C1 segment of cervical spinal cord (tissue), 14 donors: ENCODE measurements at regions not wholly inside any gene's neighbourhood (a gene's known extent, or its start where the extent isn't known, plus 50 kb on each side); places are given as distances from the start of the nearest gene placed in this dataset.

ENCODE experiments used
- DNase-seq, 14 donors: peaks; one replicate each; lab custom pipeline; 2025; lab: John Stamatoyannopoulos, UW

DNA sequence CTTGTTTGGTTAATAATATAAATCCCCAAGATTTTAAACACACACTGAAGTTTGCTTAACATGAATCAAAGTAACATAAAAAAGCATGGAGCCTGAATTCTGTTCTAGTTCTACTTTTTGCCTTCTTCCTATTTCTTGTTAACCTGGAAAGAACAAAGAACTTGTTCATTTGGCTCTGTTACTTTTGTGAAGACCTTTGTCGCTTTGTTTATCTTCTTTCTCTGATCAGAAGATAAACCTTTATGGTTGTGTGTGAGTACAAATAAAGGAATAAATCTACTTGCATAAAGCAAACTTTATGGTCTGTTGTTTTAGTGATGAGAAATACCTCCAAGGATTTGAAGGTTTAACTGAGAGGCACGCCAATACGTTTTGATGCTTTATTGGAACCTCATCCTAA, 210.1 kb upstream of the SATB1 start:
- DNase-seq: no peak

DNA sequence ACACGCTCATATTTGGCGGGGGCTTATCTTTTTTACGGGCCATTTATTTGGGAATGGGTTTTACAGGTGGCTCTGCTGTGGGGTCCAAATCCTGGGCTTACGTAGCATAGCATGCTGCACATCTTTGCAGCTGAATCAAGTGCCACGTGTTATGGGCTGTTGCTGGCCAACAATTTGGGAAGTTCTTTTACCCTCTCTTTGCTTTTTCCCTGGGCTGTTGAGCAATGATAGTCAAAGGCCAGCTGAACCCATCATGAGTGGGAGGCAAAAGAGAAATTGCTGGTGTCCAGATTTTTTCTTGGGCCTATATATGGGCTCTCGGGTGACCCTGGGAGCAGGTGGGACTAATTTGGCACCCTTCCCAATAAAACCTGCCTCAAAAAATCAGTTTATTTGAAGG, 209.3 kb upstream of the SATB1 start:
- no peak for DNase-seq

DNA sequence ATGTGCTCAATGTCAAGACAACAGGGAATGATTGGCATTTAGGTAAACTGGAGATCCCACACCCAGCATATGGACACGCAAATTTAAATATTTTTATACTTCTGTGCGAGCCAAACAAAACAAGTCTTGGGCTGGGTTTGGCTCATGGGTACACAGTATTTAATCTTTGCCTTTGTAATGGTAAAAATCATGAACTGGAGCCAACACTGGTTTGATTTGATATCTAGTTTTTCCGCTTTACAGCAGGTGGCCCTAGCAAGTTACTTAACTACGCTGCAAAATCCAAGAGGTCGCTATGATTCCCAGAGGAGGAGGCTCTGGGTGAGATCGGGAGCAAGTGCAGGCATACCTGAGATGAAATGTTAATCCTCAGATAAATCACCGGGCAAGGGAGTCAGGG, 207.9 kb upstream of the SATB1 start:
- no peak for DNase-seq

DNA sequence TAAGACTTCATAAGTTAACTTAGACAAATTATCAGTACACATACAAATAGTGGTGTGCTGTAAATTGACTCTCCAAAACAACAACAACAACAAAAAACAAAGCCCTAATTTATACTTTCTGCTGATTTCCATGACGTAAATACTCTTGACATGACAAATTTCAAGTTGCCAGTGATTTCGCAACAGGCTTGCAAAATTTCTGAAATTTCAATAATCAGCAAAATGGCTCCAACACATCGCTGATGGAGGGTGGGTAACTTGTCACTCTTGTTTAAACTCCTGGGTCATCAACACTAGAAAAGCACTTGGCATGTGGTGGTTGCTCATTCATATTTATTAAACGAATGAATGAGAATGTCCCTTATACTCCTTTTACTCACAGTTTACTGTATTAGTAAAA, 205.2 kb upstream of the SATB1 start:
- DNase-seq: no peak

DNA sequence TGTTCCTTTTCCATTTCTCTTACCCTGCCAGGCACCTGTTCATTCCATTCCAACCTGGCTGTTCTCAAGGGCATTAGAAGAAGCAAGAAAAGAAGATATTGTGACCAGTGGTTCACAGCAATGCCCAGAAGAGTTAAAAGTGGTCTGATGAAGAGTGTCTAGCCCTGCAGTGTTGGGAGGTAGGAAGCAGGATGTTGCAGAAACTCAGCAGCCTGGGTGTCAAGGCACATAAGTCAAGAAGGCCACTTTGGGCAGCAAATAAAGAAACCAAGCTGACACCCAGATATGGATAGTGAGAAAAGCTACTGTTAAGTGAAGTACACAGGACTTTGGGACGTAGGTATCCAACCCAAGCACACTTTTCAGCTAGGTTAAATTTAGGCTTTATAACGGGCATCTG, 199.9 kb upstream of the SATB1 start:
- no peak for DNase-seq

DNA sequence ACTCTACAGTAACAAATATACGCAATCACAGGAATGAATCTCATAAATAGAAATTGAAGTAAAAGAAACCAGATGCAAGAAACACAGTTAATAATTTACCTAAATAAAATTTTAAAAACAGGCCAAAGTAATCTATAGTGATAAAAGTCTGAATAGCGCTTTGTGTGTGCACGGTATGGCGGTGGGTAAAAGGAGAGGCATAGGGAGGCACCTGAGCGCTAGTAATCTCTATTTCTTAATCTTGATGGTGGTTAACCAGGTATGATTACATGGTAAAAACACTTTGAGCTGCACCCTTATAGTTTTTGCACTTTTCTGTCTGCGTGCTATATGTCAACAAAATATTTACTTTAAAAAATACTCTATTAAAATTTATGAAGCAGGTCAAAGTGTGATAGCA, 198.1 kb upstream of the SATB1 start:
- no peak for DNase-seq

DNA sequence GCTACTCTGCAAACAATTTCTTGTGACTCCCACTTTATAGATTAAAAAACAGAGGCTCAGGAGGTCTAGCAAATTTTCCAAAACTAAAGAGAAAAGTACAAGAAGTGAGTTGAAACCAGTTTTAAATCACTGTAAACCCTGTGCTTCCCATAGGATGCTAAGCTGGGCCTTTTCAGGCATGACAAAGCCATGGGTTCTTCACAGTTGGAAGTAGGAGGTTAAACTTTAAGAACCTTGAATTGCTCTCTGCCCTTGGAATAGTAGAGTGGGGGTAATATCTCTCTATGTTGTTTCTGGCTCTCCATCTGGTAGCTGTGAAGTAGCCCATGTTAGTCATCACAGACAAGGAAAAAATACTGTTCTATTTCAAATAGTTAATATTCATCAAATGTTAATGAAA, 193.6 kb upstream of the SATB1 start:
- no peak for DNase-seq

DNA sequence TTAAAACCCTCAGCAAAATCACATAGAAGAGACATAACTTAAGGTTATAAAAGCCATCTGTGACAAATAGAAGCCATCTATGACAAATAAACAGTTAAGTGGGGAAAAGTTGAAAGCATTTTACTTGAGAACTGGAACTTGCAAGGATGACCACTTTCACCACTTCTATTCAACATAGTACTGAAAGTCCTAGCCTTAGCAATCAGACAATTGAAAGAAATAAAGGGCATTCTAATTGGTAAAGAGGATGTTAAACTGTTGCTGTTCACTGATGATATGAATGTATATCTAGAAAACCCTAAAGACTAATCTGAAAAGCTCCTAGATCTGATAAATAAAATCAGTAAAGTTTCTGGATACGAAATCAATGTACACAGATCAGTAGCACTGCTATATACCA, 186.9 kb upstream of the SATB1 start:
- DNase-seq: no peak

DNA sequence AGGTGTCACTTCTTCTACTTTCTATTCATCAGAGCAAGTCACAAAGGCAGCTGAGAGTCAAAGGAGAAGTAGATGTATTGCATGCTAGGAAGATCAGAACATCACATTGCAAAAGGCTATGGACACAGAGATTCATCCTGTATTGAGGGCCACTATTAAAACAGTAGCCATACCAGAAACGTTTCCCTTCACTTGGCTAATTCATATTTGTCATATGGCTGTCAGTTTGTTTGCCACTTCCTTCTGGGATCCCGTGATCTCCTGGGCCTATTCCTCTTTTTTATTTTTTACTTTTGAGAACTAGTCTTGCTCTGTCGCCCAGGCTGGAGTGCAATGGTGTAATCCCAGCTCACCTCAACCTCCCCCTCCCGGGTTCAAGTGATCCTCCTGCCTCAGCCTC, 184.0 kb upstream of the SATB1 start:
- no peak for DNase-seq

DNA sequence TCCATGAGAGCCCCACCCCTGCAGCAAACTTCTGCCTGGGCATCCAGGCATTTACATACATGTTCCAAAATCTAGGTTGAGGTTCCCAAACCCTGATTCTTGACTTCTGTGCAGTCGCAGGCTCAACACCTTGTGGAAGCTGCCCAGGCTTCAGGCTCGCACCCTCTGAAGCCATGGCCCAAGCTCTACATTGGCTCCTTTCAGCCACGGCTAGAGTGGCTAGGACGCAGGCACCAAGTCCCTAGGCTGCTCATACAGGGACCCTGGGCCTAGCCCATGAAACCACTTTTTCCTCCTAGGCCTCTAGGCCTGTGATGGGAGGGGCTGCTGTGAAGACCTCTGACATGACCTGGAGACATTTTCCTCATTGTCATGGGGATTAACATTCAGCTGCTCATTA, 172.8 kb upstream of the SATB1 start:
- no peak for DNase-seq

DNA sequence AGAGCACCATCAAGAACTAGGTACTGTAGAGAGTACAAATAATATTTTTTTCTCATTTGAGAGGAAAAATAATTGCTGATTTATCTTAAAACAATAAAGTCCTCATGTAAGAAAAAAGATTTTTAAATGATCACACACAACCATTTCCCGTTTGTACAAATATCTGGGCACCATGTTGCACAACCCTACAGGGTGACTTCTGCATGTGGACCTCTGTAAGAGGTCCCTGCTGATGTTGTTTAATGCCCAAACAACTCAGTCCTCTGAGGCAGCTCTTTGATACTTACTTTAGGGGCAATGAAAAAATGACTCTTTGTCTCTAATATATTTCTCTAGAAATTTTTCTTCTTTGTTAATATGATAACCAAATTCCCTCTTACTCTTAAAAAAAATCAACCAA, 168.1 kb upstream of the SATB1 start:
- DNase-seq: no peak

DNA sequence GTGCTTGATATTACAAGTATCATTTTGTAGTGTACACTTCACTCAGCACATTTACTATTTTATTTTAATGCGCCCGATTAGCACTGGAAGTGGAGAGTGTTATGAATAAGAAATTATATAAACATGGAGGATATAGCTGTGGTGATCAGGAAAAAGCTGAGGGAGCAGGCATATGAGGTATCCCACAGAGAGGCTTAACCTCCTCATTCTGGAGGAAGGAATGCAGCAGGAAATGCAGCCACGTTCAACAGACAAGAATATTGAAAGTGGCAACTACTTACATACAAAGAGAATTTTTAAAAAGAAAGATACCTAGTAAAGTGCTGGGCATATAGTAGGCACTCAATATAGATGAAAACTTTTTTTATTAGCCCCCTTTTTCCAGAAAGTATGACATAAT, 166.0 kb upstream of the SATB1 start:
- DNase-seq: no peak

DNA sequence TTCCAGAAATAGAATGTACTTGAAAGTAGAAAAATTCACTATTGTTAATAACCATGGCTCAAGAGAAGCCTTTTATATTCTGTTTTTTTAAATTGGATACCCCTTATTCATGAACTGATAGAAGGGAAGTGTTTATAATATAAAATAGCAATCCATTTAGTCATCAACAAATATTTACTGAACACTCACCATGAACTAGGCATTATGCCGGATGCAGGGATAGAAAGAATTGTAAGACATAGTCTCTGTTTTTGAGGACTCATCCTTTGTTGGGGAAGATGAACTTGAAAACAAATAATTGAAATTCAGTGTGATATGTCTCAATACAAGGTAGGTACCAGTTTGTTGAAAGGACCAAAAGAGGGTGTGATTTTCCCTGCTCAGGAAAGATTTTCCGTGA, 160.9 kb upstream of the SATB1 start:
- no peak for DNase-seq

DNA sequence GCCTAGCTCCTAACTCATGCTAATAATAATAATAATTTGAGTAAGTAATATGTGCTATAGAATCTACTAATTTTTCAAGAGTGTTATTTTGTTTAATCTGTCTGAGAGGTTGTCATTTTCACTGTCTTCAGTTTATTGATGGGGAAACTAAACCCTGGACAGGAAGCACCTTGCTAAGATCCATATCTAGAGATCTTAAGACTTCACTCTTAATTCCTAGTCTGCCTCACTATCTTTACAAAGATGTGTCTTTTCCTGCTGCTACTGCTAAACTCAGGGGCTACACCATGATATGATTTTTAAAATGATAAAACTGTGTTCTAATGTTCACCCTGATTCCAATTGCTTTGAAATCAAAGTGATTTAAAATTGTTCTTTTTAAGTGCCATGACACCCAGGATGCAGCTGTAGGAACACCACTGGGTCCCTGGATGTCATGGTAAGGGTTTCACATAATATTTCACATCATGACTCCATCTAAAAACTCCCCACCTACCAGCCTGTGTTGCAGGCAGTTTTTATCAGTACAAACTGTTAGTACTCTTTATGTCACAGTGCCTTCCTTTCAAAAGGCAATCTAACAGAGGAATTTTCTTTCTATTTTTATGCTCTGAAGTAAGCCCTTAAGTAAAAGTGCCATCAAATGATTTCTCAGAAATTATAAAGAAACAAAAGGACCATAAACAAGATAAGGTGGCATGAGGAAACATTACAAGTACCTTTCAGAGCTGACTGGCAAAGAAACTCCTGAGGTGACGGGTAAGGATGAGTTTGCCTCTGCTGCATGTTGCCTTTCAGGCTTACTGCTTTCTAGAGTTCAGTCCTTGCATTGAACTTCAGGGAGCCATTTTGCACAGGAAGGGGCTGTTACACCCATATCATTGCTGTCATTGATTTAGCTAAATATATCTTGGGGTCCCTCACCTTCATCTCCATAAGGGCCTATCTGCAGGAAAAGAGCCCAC, 160.1 kb upstream of the SATB1 start:
- DNase-seq: no peak

DNA sequence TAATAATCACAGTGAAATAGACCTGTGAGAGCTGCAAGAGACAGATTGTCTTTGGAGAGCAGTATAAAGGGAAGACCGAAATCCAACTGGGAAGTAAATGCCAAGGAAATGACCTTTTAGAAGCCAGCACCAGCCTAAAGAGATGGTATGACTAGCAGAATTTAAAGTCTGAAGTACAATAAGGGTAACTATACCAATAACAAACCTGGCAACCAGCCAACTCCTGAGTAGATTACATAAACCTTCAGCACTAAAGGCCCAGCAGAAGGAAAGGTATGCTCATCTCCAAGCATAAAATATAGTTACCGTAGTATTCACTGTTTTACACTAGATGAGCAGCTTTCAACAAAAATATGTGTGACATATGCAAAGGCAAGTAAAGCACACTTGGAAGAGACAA, 155.1 kb upstream of the SATB1 start:
- no peak for DNase-seq

DNA sequence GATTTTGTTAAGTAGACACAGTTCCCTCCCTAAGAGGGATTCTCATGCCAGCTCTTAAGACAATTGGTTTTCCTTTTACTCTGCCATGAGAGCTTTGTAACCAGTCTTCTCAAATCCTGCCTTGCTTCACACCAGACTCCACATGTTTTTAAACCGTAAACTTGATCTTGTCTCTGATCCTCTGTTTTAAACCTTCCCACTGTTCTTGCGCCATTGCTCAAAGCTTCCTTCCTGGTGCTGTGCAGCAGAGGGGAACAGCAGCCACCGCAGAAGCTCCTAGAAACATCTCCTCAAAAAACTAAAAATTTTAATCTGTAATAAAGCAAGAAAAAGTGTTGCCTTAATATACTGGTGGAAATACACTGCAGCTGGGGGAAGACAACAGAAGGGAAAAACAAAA, 154.5 kb upstream of the SATB1 start:
- no peak for DNase-seq

DNA sequence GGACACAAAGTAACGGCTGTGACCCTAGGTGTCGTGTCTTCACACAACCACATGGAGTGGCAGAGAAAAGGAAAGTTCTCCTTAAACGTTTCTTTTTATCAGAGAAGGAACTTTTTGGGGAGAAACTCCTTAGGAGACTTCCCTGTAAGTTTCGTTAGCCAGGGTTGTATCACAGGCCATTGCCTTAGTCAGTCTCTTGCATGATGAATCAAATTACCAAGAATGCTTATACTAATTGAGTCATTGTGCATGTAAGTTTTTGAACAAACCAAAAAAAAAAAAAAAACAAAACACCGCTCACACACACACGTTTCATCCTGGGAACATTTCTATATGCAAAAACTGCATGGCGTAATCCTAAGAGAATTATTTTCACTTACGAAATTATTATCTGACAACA, 150.4 kb upstream of the SATB1 start:
- DNase-seq: no peak

DNA sequence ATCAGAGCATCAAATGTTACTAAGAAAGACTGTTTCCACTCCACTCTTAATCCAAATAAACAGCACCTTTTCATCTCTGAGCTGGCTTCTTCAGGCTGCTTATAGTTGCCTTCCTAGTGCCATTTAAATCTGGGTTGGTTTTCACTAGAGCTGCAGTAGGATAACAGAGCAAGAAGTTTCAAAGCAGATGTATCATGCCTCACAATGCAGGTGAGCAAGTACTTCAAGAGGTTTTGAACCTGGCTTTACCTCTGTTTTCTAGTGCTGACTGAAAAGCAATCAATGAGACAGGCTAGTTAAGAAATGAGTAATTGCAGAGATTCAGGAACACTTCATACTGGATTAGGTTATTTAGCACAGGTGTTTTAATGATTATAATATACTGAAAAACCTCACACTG, 147.7 kb upstream of the SATB1 start:
- no peak for DNase-seq

DNA sequence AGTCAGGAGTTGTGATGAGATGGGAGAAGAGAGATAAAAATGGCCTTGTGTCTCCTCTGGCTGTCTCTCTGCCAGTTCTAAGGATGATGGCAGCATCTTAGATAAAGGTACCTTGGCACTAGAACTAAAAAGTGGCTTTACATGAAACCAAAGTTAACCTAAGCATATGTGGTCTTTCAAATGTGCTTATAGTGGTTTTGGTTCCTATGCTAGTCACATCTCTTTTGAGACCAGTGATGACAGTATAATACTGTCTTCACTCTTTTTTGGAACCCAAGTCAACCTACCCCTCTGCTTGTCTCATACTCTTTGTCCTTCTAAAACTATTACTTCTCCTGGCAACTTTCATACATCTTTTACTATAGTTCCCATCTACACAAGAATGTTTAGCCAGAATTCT, 142.2 kb upstream of the SATB1 start:
- no peak for DNase-seq

DNA sequence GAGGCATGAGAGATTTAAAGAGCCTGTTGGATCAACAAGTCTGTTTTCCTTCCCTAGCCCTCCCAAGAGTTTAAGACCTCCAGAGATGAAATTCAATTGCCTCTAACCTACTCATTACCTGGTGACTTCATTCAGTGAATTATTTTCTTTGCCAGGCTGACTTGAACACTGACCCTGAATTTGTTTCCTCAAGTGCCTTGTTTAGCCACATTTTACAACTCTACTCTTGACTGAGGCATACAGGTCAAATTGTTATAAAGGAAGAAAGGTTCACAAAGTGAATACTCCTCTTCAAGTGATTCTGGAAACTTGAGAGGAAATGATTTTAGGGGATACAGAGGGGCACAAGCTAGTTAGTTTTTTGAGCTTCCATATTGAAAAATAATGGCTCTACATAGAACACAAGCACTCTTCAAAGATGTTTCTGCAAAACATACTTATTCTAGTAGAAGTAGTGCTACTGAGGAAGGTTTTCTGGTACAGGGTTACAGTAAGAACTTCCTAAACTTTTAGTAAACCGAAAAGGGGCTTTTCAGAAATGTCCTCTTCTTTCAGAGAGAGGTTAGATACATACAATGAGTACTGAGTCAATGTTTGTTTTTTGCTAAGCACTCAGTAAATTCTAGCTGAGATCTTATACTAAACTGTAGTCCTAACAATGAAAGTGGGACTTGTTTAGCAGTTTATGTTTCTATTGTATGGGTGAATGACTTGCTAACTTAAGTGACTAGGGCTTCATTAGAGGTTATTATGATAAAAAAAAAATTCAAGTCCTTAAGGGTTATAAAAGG, 137.4 kb upstream of the SATB1 start:
- DNase-seq: no peak

DNA sequence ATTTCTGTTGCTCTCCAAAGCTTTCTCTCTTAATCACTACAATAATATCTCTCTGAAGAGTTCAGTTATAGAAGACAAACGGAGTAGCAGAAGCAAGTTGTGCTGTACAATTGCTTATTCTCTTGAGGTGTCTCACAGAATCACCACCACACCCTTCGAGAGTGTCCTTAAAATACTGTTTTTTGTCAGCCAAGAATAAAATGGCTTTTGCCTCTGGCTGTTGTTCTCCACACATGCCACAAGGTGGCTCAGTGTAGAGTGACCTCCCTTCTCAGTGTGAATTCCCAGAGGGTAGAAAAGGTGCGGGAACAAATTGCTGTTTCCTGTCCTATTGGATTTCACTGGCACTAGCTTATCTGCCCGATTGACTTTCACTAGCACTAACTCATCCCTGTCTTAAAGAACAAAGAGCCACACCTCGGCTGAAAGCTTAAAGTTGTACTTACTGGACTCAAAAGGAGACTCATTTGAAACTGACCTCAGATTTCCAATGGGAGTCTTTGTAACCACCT, 134.2 kb upstream of the SATB1 start:
- DNase-seq: peak in 2 of 14 donors; percentile 0 to 1

DNA sequence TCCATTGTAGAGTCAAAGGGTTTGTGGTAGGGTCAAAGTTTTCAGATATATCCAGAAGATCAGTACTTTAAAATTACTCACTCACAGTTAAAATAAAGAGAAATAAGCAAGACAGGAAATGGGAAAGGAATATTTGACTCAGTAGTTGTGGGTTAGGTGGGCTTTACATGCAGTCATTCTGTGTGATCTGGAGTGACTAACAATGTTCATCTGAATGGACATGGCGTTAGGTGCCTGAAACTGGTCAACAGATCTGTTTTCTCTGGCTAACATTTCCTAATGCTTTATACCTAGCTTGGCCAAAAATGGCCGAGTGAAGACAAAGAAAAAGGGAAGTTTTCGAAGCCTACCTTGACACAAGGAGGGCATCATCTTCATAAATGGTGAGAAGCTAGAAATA, 133.4 kb upstream of the SATB1 start:
- DNase-seq: no peak

DNA sequence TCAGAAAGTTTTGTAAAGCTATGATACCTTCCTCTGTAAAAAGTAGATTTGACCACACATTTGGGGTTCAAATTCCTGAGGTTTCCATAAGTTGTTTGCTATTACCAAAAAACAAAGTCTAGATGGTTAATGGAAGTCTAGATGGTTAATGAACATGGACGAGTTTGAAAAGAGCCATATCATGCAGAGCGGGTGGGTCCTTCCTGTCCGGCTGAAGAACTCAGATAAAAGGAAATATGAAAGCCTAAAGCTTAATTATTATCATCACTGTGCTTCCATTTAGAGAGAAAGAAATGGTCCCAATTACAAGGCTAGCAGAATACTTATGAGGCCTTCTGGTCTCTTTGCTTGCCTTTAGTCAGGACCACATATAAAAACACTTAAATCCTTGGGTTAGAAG, 132.1 kb upstream of the SATB1 start:
- DNase-seq: no peak
